HUES64 (cell line): ENCODE measurements at regions not wholly inside any gene's neighbourhood (a gene's known extent, or its start where the extent isn't known, plus 50 kb on each side); places are given as distances from the start of the nearest gene placed in this dataset.

Source experiments
- H3K27ac ChIP-seq: 2 replicates; pipeline ENCODE4 v1.7.0; 2013; ENCODE audit warnings: low read depth, low read length, inconsistent platforms
- H3K27me3 ChIP-seq: 2 replicates; pipeline ENCODE4 v1.6.1; 2013; ENCODE audit warnings: mild to moderate bottlenecking, low read length; ENCODE audit not compliant: insufficient read depth
- H3K36me3 ChIP-seq: 2 replicates; pipeline ENCODE4 v1.6.1; 2013; ENCODE audit warnings: mild to moderate bottlenecking, low read length; ENCODE audit not compliant: insufficient read depth
- H3K4me1 ChIP-seq: 2 replicates; pipeline ENCODE4 v1.6.1; 2013; ENCODE audit warnings: mild to moderate bottlenecking, low read length, moderate library complexity; ENCODE audit not compliant: insufficient read depth
- H3K4me3 ChIP-seq: 2 replicates; pipeline ENCODE4 v1.5.1; 2013; ENCODE audit warnings: mild to moderate bottlenecking, low read length, moderate library complexity
- H3K9ac ChIP-seq: 2 replicates; pipeline ENCODE4 v1.6.1; 2013; ENCODE audit warnings: mild to moderate bottlenecking, low read depth, low read length
- H3K9me3 ChIP-seq: 2 replicates; pipeline ENCODE4 v1.6.1; 2013; ENCODE audit warnings: low read depth, low read length; ENCODE audit not compliant: insufficient read depth
- WGBS: fragments of 150-250, 120-280 bp; methylation state at CpG from one replicate; pipeline ENCODE4 v1.1.7; 2013; ENCODE audit warnings: missing lambda C conversion rate; 5-methylcytosine and 5-hydroxymethylcytosine counted together

DNA sequence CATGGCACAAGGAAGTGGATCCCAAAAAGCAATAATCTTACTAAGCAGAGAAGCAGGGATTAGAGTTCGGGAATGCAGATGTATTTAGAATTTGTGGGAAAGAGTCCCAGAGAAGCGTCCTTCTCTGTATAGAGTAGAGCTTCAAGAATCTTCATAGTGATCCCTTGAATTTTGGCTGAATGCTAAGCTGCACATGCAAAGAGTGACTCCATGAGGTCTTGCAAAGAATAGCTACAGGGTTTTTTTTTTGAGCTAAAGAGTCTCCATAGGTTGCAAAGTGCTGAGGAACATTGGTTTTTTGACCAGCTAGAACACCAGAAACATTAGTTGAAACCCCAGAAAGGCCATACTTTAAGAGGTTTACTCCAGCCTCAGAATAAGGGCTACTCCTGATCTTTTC is 206.7 kb downstream of the CTH start:
- Histone ChIP-seq H3K27ac (no peak overlapping the region), H3K9me3 (no peaks in the 10 kb centered on the region), H3K9ac (no peak overlapping the region), H3K4me3 (no peak overlapping the region), H3K36me3 (no peaks in the 10 kb centered on the region), H3K4me1 (no peaks in the 10 kb centered on the region), H3K27me3 (no peaks in the 10 kb centered on the region)
- 67% methylated on average over 2 of the region's 2 CpGs for WGBS

GRCh38 chr1:70627910-70628309 is 216.8 kb downstream of the CTH start:
- H3K4me1 ChIP-seq: no peaks in the 10 kb centered on the region
- no peak overlapping the region for H3K4me3 ChIP-seq
- 72% methylated on average over 4 of the region's 4 CpGs for WGBS
- no peaks in the 10 kb centered on the region for H3K36me3 ChIP-seq
- H3K9me3 ChIP-seq: no peaks in the 10 kb centered on the region
- H3K27me3 ChIP-seq: no peaks in the 10 kb centered on the region
- no peak overlapping the region for H3K27ac ChIP-seq
- no peak overlapping the region for H3K9ac ChIP-seq

- 84% methylated on average over 5 of the region's 5 CpGs for WGBS
- H3K27ac ChIP-seq: no peak overlapping the region
- H3K27me3 ChIP-seq: no peaks in the 10 kb centered on the region
- no peaks in the 10 kb centered on the region for H3K9me3 ChIP-seq
- no peak overlapping the region for H3K4me3 ChIP-seq
- H3K36me3 ChIP-seq: no peaks in the 10 kb centered on the region
- no peak overlapping the region for H3K9ac ChIP-seq
- H3K4me1 ChIP-seq: no peaks in the 10 kb centered on the region
Measured at GRCh38 chr1:70628973-70629372, 217.9 kb downstream of the CTH start.

- 100% methylated on average over 1 of the region's 1 CpG for WGBS
- H3K36me3 ChIP-seq: no peaks in the 10 kb centered on the region
- no peaks in the 10 kb centered on the region for H3K4me1 ChIP-seq
- H3K27me3 ChIP-seq: no peaks in the 10 kb centered on the region
- H3K9me3 ChIP-seq: no peaks in the 10 kb centered on the region
- no peak overlapping the region for H3K27ac ChIP-seq
- H3K4me3 ChIP-seq: no peak overlapping the region
- no peak overlapping the region for H3K9ac ChIP-seq
Measured at GRCh38 chr1:70633004-70633403, 221.9 kb downstream of the CTH start.

DNA sequence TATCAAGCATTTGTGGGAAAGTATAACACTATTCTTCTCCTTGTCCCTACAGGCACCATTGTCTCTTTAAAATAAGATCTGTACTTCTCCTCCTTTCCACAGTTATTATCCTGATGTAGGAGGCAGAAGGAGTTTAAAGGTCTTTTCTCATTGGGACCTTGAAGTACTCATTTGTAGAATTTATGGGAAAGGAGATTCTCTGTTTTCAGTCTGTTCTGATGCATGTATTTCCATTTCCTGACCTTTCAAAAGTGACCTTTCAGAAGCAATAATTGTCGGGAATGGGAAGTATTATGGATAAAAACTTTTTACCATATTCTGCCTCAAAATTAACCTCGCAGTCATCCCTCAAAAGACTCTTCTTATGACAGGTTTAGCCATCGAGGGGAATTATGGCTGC is 224.8 kb downstream of the CTH start:
- Histone ChIP-seq H3K4me3 (no peak overlapping the region), H3K27me3 (no peaks in the 10 kb centered on the region), H3K4me1 (no peaks in the 10 kb centered on the region), H3K9ac (no peak overlapping the region), H3K9me3 (no peaks in the 10 kb centered on the region), H3K27ac (no peak overlapping the region), H3K36me3 (no peaks in the 10 kb centered on the region)
- WGBS: 100% methylated on average over 2 of the region's 3 CpGs

DNA sequence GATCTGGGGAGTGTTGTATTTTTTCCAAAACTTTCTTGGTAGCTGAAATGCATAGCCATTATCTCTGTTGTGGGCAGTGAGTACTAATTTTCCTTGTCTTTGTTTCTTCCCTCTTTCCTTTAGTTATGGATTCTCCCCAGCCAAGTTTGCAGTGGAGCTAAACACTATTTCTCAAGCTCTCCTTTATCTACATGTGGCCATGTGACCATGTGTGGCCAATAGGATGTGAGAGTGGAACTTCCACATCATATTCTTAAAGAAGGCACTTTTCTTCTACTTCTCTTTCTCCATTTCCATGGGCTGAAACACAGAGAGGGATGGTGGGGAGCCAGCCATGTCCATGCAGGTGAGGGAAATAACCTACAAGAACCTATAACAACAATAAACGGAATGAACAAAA is 230.8 kb downstream of the CTH start:
- H3K4me1 ChIP-seq: no peaks in the 10 kb centered on the region
- H3K27me3 ChIP-seq: no peaks in the 10 kb centered on the region
- 88% methylated on average over 1 of the region's 1 CpG for WGBS
- no peaks in the 10 kb centered on the region for H3K9me3 ChIP-seq
- no peaks in the 10 kb centered on the region for H3K36me3 ChIP-seq
- no peak overlapping the region for H3K4me3 ChIP-seq
- H3K27ac ChIP-seq: no peak overlapping the region
- no peak overlapping the region for H3K9ac ChIP-seq

DNA sequence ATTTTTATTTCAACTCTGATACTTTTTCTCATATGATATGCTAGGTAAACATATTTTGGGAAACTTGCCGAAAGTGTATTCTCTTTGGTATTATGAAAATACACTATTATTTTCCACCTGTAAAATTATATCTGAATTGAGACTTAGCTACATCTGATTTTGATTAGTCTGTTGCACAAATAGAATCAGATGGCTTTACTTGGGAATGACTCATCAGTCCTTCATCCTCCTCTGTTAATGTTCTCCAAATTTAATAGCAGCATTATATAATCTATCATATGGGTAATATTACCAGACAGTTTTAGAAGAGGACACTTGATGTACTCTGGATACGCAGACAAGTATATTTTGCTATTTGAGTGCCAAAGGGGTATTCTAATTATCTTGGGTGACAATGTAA is 245.3 kb downstream of the CTH start:
- no peak overlapping the region for H3K9ac ChIP-seq

DNA sequence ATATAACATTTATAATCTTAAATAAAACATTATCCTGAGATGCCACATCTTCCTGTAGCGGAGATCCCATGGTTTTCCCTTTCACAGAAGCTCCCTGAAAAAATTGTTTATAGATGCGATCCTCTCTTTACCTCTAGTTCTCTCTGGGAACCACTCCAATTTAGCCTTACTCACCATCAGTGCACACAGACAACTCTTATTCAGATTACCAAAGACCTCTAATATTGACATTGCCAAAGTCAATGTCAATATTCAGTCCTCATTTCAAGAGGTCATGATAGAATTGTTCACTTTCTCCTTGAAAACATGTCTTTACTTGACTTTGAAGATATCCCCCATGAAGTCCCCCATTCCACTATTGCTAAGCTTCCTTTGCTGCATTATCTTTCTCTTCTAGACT is 248.8 kb downstream of the CTH start:
- WGBS: 97% methylated on average over 2 of the region's 2 CpGs
- no peaks in the 10 kb centered on the region for H3K4me1 ChIP-seq

More for the DNA sequence above, 245.3 kb downstream of the CTH start:
- H3K27ac ChIP-seq: no peak overlapping the region
- no peaks in the 10 kb centered on the region for H3K9me3 ChIP-seq
- no peaks in the 10 kb centered on the region for H3K27me3 ChIP-seq
- WGBS: 88% methylated on average over 1 of the region's 2 CpGs
- H3K36me3 ChIP-seq: no peaks in the 10 kb centered on the region
- H3K4me3 ChIP-seq: no peak overlapping the region
- no peaks in the 10 kb centered on the region for H3K4me1 ChIP-seq

GRCh38 chr1:70666381-70667140 is 255.5 kb downstream of the CTH start:
- Histone ChIP-seq H3K4me3 (no peak overlapping the region), H3K9me3 (no peaks in the 10 kb centered on the region), H3K27me3 (no peaks in the 10 kb centered on the region), H3K36me3 (no peaks in the 10 kb centered on the region), H3K9ac (no peak overlapping the region), H3K27ac (no peak overlapping the region), H3K4me1 (no peaks in the 10 kb centered on the region)
- 89% methylated on average over 8 of the region's 8 CpGs for WGBS

More for the DNA sequence above, 248.8 kb downstream of the CTH start:
- no peak overlapping the region for H3K27ac ChIP-seq
- H3K27me3 ChIP-seq: no peaks in the 10 kb centered on the region
- H3K36me3 ChIP-seq: no peaks in the 10 kb centered on the region
- no peaks in the 10 kb centered on the region for H3K9me3 ChIP-seq
- H3K9ac ChIP-seq: no peak overlapping the region
- H3K4me3 ChIP-seq: no peak overlapping the region

- Histone ChIP-seq H3K9ac (no peak overlapping the region), H3K27me3 (no peaks in the 10 kb centered on the region), H3K4me3 (no peak overlapping the region), H3K36me3 (no peaks in the 10 kb centered on the region), H3K9me3 (no peaks in the 10 kb centered on the region), H3K27ac (no peak overlapping the region), H3K4me1 (no peaks in the 10 kb centered on the region)
Measured at GRCh38 chr1:70667494-70668170, 256.6 kb downstream of the CTH start.

DNA sequence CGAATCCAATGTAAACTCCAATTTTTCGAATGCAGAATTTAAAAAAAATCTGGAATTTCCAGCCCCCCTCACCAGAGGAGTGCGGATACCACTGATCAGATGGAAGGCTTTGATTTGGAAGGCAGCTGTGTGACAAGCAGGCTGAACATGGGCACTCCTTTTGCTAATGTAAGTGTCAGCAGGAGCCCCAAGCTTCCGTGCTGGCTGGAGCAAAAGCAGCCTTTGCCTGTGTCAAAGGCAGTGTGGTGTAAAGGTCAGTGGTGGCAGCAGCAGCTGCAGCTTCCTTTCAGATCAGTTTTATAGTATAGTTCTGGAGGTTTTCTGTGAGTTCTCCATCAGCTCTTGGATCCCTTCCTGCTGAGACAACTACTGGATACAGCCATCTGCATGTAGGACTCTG is 259.9 kb downstream of the CTH start:
- Histone ChIP-seq H3K9ac (no peak overlapping the region), H3K27ac (no peak overlapping the region), H3K4me1 (peaks cover 11% of the 10 kb centered on the region), H3K27me3 (no peaks in the 10 kb centered on the region), H3K9me3 (no peaks in the 10 kb centered on the region), H3K36me3 (no peaks in the 10 kb centered on the region), H3K4me3 (no peak overlapping the region)
- 76% methylated on average over 4 of the region's 4 CpGs for WGBS
